HL-60 (cell line): ENCODE measurements at regions not wholly inside any gene's neighbourhood (a gene's known extent, or its start where the extent isn't known, plus 50 kb on each side); places are given as distances from the start of the nearest gene placed in this dataset.

ENCODE experiments used
- GABPA ChIP-seq: IDR thresholded peaks from 2 replicates; pipeline ENCODE4 v1.6.1; 2012; ENCODE audit warnings: low read depth
- POLR2AphosphoS5 ChIP-seq: IDR thresholded peaks from 2 replicates; pipeline ENCODE4 v1.6.1; 2012; ENCODE audit warnings: low read depth
- SPI1 ChIP-seq: IDR thresholded peaks from 2 replicates; pipeline ENCODE4 v1.6.1; 2012; ENCODE audit warnings: low read depth, mild to moderate bottlenecking, borderline replicate concordance
- TF ChIP-seq, protein P1 (sequence below): IDR thresholded peaks from one replicate; pipeline ENCODE4 v1.5.1; 2011; ENCODE audit warnings: low read length, control low read depth, inconsistent platforms; ENCODE audit not compliant: insufficient read depth
- TF ChIP-seq, protein P2 (sequence below): IDR thresholded peaks from 2 replicates; pipeline ENCODE4 v1.6.1; 2012; ENCODE audit warnings: low read depth; ENCODE audit not compliant: insufficient replicate concordance

DNA sequence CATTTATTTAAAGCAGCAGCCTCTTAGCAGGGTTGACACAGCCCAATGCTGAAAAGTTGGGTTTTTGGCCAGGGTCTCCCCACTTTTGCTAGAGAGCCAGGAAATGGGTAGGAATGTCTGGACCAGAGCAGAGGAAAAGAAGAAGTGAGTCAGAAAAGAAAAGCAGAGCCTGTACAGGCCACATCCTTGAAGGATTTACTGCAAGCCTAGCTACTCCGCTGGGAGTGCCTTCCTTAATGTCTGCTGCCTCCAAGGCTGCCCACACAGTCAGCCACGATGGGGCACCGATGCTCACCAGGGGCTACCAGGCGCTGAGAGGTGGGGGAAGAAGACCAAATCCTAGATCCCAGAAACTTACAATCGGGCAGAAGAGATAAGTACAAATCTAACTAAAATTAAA lies 139.2 kb downstream of the C12orf75 start:
- TF ChIP-seq, protein P1, sequence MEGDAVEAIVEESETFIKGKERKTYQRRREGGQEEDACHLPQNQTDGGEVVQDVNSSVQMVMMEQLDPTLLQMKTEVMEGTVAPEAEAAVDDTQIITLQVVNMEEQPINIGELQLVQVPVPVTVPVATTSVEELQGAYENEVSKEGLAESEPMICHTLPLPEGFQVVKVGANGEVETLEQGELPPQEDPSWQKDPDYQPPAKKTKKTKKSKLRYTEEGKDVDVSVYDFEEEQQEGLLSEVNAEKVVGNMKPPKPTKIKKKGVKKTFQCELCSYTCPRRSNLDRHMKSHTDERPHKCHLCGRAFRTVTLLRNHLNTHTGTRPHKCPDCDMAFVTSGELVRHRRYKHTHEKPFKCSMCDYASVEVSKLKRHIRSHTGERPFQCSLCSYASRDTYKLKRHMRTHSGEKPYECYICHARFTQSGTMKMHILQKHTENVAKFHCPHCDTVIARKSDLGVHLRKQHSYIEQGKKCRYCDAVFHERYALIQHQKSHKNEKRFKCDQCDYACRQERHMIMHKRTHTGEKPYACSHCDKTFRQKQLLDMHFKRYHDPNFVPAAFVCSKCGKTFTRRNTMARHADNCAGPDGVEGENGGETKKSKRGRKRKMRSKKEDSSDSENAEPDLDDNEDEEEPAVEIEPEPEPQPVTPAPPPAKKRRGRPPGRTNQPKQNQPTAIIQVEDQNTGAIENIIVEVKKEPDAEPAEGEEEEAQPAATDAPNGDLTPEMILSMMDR: no peak
- TF ChIP-seq, protein P2, sequence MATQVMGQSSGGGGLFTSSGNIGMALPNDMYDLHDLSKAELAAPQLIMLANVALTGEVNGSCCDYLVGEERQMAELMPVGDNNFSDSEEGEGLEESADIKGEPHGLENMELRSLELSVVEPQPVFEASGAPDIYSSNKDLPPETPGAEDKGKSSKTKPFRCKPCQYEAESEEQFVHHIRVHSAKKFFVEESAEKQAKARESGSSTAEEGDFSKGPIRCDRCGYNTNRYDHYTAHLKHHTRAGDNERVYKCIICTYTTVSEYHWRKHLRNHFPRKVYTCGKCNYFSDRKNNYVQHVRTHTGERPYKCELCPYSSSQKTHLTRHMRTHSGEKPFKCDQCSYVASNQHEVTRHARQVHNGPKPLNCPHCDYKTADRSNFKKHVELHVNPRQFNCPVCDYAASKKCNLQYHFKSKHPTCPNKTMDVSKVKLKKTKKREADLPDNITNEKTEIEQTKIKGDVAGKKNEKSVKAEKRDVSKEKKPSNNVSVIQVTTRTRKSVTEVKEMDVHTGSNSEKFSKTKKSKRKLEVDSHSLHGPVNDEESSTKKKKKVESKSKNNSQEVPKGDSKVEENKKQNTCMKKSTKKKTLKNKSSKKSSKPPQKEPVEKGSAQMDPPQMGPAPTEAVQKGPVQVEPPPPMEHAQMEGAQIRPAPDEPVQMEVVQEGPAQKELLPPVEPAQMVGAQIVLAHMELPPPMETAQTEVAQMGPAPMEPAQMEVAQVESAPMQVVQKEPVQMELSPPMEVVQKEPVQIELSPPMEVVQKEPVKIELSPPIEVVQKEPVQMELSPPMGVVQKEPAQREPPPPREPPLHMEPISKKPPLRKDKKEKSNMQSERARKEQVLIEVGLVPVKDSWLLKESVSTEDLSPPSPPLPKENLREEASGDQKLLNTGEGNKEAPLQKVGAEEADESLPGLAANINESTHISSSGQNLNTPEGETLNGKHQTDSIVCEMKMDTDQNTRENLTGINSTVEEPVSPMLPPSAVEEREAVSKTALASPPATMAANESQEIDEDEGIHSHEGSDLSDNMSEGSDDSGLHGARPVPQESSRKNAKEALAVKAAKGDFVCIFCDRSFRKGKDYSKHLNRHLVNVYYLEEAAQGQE: no peak
- TF ChIP-seq GABPA: no peak
- no peak for TF ChIP-seq POLR2AphosphoS5
- TF ChIP-seq SPI1: no peak
